Ascending aorta (tissue), 2 donors: ENCODE measurements at regions not wholly inside any gene's neighbourhood (a gene's known extent, or its start where the extent isn't known, plus 50 kb on each side); places are given as distances from the start of the nearest gene placed in this dataset.
A peak's percentile ranks its signal among the peaks of the same experiment; 100 is the strongest.

Source experiments
- DNase-seq, 2 donors: peaks; one replicate each; pipeline ENCODE4 v3.0.0-alpha.2; 2019; ENCODE audit warnings: low spot score in 2 of 2
- H3K27ac ChIP-seq, 2 donors: fragments of 200-600 bp; sonication (generic); one replicate each; pipeline ENCODE4 v1.5.1; 2016 to 2017; ENCODE audit warnings: mild to moderate bottlenecking in 1 of 2
- H3K27me3 ChIP-seq: fragments of 200-600 bp; sonication (generic); one replicate; pipeline ENCODE4 v1.5.1; 2017
- H3K36me3 ChIP-seq, 2 donors: fragments of 200-600 bp; sonication (generic); one replicate each; pipeline ENCODE4 v1.5.1; 2016
- H3K4me1 ChIP-seq, 2 donors: fragments of 200-600 bp; sonication (generic); one replicate each; pipeline ENCODE4 v1.5.1; 2016 to 2017; ENCODE audit warnings: mild to moderate bottlenecking in 1 of 2
- H3K4me3 ChIP-seq, 2 donors: fragments of 200-600 bp; sonication (generic); one replicate each; pipeline ENCODE4 v1.5.1; 2016 to 2017; ENCODE audit warnings: mild to moderate bottlenecking in 1 of 2
- H3K9me3 ChIP-seq, 2 donors: fragments of 200-600 bp; sonication (generic); one replicate each; pipeline ENCODE4 v1.5.1; 2016
- intact Hi-C: fragments of 100-400 bp; cut with DNase I; formaldehyde crosslinking; loops from one replicate; pipeline ENCODE4 v1.15.1; 2023
- TF ChIP-seq, protein P1 (sequence below), 3 experiments: fragments of 200-600 bp in 2 of 3; fragments of 450-650 bp in 1 of 3; sonication (generic) in 2 of 3; IDR thresholded peaks; one replicate each; pipeline ENCODE4 v1.5.1; 2016 to 2019; ENCODE audit warnings: antibody characterized with exemption in 3 of 3, mild to moderate bottlenecking in 1 of 3, moderate library complexity in 1 of 3

DNA sequence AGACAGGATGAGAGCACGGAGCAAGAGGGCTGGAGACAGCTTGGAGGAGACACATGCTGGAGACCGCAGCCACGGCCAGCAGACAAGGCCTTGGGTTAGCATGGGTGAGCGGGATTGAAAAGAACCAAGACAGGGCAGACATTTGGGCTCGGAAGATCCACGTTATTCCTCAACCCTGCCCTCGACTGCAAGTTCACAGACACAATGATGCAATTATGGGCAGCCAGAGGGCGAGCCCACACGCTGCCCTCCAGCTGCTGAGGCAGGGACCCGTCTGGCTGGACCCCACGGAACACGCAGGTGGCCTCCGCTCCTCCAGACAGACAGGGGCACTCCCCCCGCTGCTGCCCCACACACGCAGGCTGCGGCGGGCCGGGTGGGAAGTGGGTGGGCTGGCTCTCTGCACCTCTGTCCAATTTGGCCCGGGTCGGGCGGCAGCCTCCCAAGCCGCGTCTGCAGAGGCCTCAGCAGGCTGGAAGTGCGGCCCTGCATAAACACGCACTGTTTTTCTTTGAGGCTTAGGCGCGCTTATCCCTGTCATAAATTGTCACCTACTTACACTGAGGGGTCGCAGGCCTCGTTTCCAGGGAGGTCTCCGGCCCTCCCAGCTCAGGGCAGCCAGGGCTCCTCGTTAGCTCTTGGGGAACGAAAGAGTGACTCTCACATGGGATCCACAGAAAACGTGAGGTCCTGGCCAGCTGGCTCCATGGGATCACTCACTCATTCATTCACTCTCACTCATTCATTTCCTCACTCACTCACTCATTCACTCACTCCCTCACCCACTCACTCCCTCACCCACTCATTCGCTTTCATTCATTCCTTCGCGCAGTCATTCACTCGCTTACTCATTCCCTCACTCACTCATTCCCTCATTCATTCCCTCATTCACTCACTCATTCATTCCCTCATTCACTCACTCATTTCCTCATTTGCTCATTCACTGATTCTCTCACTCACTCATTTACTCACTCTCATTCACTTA, 303.9 kb downstream of the C16orf95 start:
- Histone ChIP-seq H3K27me3 (no peaks in the 10 kb centered on the region), H3K4me1 (no peaks in the 10 kb centered on the region), H3K36me3 (no peaks in the 10 kb centered on the region), H3K27ac (no peak overlapping the region), H3K9me3 (no peaks in the 10 kb centered on the region), H3K4me3 (no peak overlapping the region)
- DNase-seq: no peak
- intact Hi-C loops: no loop called here
- TF ChIP-seq, protein P1, sequence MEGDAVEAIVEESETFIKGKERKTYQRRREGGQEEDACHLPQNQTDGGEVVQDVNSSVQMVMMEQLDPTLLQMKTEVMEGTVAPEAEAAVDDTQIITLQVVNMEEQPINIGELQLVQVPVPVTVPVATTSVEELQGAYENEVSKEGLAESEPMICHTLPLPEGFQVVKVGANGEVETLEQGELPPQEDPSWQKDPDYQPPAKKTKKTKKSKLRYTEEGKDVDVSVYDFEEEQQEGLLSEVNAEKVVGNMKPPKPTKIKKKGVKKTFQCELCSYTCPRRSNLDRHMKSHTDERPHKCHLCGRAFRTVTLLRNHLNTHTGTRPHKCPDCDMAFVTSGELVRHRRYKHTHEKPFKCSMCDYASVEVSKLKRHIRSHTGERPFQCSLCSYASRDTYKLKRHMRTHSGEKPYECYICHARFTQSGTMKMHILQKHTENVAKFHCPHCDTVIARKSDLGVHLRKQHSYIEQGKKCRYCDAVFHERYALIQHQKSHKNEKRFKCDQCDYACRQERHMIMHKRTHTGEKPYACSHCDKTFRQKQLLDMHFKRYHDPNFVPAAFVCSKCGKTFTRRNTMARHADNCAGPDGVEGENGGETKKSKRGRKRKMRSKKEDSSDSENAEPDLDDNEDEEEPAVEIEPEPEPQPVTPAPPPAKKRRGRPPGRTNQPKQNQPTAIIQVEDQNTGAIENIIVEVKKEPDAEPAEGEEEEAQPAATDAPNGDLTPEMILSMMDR (IDR thresholded peaks at IDR 0.05): peak in 1 of 3 experiments; percentile 24

DNA sequence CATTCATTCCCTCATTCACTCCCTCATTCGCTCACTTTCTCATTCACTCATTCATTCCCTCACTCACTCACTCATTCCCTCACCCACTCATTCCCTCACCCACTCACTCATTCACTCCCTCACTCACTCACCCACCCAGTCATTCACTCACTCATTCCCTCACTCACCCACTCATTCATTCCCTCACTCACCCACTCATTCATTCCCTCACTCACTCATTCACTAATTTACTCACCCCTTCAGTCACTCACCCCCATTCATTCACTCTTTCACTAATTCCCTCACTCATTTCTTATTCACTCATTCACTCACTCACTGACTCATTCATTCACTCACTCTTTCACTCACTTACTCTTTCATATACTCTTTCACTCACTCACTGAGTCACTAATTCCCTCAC, 303.1 kb downstream of the C16orf95 start:
- no peak for DNase-seq
- H3K36me3 ChIP-seq: no peaks in the 10 kb centered on the region
- no peaks in the 10 kb centered on the region for H3K4me1 ChIP-seq
- no peaks in the 10 kb centered on the region for H3K27me3 ChIP-seq
- TF ChIP-seq, protein P1 (IDR thresholded peaks at IDR 0.05): no peak
- H3K9me3 ChIP-seq: no peaks in the 10 kb centered on the region
- H3K27ac ChIP-seq: no peak overlapping the region
- H3K4me3 ChIP-seq: no peak overlapping the region
- intact Hi-C loops: no loop called here

DNA sequence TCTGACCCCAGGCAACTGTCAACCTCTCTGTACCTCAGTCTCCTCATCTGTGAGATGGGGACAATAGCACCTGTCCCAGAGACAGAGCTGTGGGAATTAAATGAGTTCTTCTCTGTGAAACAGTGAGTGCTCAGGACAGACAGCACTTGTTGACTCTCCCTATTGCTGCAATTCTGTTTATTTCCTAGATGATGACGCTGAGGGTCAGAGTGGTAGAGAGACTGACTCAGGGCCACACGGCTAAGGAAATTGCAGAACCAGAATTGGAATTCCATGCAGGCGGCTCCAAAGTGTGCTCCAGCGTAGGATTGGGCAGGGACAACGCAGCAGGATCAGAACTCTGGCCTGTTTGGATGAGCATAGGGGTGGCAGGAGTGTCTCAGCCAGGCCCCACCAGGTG, 302.2 kb downstream of the C16orf95 start:
- intact Hi-C loops: no loop called here
- no peak overlapping the region for H3K4me3 ChIP-seq
- no peak overlapping the region for H3K27ac ChIP-seq
- DNase-seq: no peak
- no peaks in the 10 kb centered on the region for H3K4me1 ChIP-seq
- H3K27me3 ChIP-seq: no peaks in the 10 kb centered on the region
- TF ChIP-seq, protein P1 (IDR thresholded peaks at IDR 0.05): no peak
- no peaks in the 10 kb centered on the region for H3K9me3 ChIP-seq
- no peaks in the 10 kb centered on the region for H3K36me3 ChIP-seq

DNA sequence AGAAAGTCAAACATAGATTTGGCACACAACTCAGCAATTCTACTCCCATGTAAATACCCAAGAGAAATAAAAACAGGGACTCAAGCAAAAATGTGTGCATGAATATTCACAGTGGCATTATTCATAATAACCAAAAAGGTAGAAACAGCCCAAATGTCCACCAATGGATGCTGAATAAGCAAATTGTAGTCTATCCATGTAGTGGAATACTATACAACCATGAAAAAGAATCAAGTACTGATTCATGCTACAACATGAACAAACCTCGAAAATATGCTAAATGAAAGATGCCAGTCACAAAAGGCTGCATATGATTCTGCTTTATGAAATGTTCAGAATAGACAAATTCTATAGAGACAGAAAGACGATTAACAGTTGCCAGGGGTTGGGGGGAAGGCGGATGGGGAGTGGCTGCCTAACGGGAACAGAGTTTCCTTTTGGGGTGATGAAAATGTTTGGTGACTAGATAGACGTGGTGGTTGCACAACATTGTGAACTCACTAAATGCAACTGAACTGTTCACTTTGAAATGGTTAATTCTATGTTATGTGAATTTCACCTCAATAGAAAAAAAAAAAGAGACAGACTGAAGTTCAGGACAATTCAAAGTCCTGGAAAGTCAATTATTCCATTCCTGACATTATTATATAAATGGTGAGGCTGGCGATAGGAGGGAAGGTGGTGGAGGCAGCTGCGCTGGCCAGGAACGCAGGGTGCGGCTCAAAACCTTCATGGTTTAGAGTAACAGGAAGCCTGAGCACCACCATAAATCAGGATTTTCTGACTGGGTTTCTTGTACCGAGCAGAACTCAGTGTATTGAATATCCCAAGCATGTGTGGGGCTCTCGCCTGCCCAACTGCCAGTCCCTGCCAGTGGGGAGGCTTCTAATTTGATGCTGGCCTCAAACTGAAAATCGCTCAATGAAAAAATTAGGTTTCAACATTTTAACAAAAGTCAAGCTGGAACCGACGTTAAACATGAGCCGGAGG, 300.9 kb downstream of the C16orf95 start:
- no peaks in the 10 kb centered on the region for H3K27me3 ChIP-seq
- no peak overlapping the region for H3K27ac ChIP-seq
- TF ChIP-seq, protein P1 (IDR thresholded peaks at IDR 0.05): no peak
- DNase-seq: no peak
- intact Hi-C loops: no loop called here
- H3K9me3 ChIP-seq: no peaks in the 10 kb centered on the region
- H3K4me1 ChIP-seq: no peaks in the 10 kb centered on the region
- H3K4me3 ChIP-seq: no peak overlapping the region
- no peaks in the 10 kb centered on the region for H3K36me3 ChIP-seq

DNA sequence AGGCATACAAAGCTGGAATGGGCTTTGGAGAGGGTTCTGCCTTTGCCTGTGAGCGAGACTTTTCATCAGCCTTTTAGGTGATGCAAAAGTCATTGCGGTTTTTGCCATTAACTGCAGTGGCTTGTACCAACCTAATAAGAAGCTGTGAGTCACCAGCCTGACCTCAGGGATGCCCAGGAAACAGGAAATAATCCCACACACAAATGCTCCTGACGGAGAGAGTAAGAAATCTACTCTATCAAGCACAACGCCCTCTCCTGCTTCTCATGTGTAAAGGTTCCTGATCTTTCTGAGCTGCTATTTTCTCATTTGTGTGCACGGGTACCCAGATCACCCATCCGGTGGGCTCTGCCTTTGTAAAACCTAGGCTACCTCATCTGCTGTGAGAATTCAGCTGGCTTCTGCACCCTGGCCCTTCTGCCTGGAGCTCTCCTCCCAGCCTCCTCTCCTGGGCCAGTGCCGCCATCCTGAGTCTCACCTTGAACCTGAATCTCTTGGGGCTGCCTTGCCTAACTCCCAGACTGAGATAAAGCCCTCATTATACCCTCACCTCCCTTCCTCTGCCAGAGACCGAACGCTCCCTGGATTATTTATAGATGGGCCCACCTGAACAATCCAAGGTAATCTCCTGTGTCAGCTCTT, 299.7 kb downstream of the C16orf95 start:
- Histone ChIP-seq H3K9me3 (no peaks in the 10 kb centered on the region), H3K4me3 (no peak overlapping the region), H3K27me3 (no peaks in the 10 kb centered on the region), H3K27ac (no peak overlapping the region), H3K36me3 (no peaks in the 10 kb centered on the region), H3K4me1 (no peaks in the 10 kb centered on the region)
- TF ChIP-seq, protein P1 (IDR thresholded peaks at IDR 0.05): no peak
- no peak for DNase-seq
- intact Hi-C loops: no loop called here
